Stimulated activated CD4-positive, alpha-beta T cell treated with anti-CD3 and anti-CD28 coated beads, Interleukin-2, amount 100 ng/mL, for 4 hours (primary cell): ENCODE measurements at regions not wholly inside any gene's neighbourhood (a gene's known extent, or its start where the extent isn't known, plus 50 kb on each side); places are given as distances from the start of the nearest gene placed in this dataset.

Experiments
- DNase-seq: peaks from one replicate; pipeline ENCODE4 v3.0.0-alpha.2; 2020; ENCODE audit warnings: low read depth

- no peak for DNase-seq
Observed at GRCh38 chr21:27694667-27695066, 727.8 kb upstream of the ADAMTS5 start.

DNA sequence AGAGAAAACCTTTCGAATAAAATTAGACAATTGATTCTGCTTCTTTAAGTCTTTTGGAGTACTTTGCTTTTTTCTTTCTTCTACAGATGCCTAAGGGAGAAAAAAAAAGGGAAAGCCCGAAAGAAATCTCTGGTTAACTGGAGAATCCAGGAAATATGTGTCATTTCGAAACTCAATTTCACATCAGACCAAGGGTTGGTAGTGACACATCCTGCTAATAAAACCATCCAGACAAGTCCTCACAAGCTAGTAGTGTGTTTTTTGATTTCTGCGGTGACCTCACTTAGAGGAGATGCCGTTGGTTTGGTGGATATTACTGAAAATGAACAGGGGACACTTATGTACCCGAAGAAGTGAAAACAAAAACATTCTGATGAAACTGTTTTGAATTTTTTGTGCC is 726.5 kb upstream of the ADAMTS5 start:
- DNase-seq, result no peak

DNA sequence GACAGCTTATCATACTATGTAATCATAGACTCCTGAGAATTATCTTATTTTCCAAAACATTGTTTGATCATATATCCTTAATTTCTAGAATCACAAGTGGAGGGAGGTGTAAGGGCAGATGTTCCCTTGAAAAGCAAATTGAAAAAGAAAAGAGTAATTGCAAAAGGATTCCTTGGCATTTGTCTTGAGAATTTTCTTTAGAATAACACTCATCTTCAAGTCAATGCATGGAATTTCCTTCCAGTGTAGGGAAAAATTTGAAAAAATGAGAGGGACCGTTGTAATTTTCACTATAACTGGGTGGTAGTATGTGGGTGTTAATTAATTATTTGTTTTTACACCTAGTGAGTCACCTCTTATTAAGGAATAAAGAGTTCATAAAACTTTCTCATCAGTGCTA is 724.6 kb upstream of the ADAMTS5 start:
- DNase-seq, result no peak

- DNase-seq, result no peak
Observed at GRCh38 chr21:27691006-27691405, 724.1 kb upstream of the ADAMTS5 start.

GRCh38 chr21:27690426-27690825 is 723.5 kb upstream of the ADAMTS5 start:
- no peak for DNase-seq

GRCh38 chr21:27688773-27689172 is 721.9 kb upstream of the ADAMTS5 start:
- DNase-seq, result no peak

GRCh38 chr21:27683292-27683691 is 716.4 kb upstream of the ADAMTS5 start:
- DNase-seq, result no peak

GRCh38 chr21:27681841-27682240 is 715.0 kb upstream of the ADAMTS5 start:
- DNase-seq, result no peak

- no peak for DNase-seq
Observed at GRCh38 chr21:27681038-27681437, 714.1 kb upstream of the ADAMTS5 start.

DNA sequence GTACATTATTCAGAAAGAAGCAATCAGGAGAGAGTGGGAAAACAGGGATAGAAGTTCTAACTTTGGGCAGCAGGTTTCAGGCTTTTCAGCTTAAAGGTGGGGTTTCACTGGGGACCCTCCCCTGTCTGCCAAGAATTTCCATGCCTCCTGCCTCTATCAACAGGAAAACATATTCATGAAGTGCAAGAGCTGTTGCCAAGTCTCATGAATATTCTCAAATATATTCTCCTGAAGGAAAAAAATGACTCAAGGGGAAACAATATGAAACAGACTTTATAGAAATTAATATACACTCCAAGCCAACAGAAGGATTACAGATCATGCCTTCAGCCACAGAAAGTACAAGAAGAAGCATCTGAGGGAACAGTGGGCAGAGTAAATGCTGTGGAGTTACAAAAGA is 713.3 kb upstream of the ADAMTS5 start:
- DNase-seq, result no peak

DNA sequence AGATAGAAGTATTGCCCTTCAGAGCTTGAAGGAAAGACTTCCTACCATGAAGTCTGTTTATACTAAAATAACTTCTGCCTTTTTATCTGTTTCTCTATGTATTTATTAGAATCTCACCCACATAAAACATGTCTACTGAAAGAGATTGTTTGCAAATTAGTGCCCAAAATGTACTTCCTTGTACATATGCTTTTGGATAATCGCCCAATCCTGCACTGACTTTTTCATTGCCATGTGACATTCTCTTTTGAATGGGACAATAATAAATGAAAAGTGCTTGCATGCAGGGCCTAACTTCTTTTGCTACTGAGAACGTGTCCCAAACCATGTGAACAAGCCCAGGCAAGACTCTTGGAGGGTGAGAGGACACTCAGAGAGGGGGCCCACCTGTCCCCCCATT is 711.6 kb upstream of the ADAMTS5 start:
- no peak for DNase-seq

- DNase-seq, result no peak
Observed at GRCh38 chr21:27677546-27677945, 710.7 kb upstream of the ADAMTS5 start.

DNA sequence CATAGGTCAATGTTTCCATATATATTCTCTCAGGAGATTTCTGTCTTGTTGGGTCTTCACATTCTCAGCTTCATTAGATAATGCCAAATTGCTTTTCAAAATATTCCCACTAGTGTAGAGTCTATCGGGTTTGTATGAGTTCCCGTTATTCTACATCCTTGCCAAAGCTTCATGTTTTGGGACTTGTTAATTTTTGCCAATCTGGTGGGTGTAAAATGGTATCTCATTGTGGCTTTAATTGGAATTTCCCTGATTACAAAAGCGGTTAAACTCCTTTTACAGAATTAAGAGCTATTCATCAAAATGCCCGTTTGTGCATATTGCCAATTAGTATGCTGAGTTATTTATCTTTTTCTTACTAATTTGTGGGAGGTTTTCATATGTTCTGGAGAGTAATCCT is 708.4 kb upstream of the ADAMTS5 start:
- no peak for DNase-seq

GRCh38 chr21:27674041-27674615 is 707.2 kb upstream of the ADAMTS5 start:
- DNase-seq, result no peak

DNA sequence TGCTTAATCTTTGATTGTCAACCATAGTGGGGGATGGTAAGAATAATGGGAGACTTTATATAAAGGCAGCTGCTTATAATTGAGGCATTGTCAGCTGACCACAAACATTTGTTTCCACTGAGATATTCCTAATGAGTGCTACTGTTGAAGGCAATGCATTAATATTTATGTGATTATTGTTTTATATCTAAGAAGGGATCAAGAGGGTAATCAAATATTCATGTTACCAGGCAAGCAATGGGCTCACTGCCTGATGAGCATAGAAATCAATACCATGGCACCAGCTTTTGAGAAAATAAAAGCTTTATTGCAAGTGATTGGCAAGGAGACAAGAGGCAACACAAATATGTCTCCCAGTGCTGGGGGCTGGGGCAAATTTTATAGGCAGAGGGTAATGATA is 706.7 kb upstream of the ADAMTS5 start:
- no peak for DNase-seq

DNA sequence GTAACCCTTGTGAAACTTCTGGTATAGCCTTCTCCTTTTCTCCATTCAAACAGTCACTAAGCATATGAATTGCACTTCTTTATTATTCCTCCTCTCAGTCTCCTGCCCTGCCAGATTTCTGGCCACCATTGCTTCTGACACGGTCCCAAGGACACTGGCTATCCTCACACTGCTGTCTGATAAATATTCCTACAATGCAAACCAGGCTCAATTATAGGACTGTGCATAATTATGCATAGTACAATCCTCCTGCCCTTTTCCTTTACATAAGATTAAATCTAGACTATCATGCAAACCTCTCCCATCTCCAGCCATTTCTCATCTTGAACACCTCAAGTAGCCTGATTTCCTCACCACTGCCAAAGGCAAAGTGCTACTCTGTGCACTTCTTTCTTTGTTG is 704.3 kb upstream of the ADAMTS5 start:
- no peak for DNase-seq

GRCh38 chr21:27653481-27653880 is 686.6 kb upstream of the ADAMTS5 start:
- DNase-seq, result no peak

DNA sequence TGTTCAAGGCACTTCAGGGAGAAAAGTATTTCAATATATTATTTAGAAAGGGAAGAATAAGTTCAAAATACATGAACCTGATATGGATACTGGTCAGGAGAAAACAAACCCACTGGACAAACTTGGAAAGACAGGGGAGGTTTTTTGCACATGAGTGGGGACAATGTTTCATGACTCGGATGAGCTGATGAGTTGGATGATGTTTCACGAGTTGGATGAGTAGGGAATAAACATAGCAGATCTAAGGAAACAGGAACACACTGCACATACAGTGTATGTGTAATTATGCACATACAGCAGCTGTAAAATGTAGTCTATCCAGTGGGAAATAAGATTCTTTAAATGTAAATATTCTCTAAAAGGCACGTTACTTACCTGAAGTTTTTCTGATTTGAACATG is 682.9 kb upstream of the ADAMTS5 start:
- no peak for DNase-seq

GRCh38 chr21:27649323-27649722 is 682.4 kb upstream of the ADAMTS5 start:
- DNase-seq, result no peak

GRCh38 chr21:27648560-27648959 is 681.7 kb upstream of the ADAMTS5 start:
- no peak for DNase-seq

DNA sequence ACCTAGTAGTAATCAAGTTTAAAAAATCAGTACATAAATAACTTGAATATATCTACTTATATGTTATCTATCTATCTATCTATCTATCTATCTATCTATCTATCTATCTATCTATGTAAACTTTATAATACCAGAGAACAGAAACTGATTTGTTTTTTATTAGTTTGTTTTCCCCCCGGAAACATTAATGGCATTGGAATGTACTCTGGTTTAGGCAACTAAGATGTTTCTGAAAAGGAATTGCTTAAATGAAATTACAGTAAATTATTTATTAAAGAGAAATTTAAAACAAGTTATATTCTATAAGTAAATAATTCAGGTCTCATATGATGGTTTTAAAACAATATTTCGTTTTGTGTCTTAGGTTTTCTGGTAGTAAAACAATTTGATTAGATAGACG is 681.0 kb upstream of the ADAMTS5 start:
- no peak for DNase-seq

DNA sequence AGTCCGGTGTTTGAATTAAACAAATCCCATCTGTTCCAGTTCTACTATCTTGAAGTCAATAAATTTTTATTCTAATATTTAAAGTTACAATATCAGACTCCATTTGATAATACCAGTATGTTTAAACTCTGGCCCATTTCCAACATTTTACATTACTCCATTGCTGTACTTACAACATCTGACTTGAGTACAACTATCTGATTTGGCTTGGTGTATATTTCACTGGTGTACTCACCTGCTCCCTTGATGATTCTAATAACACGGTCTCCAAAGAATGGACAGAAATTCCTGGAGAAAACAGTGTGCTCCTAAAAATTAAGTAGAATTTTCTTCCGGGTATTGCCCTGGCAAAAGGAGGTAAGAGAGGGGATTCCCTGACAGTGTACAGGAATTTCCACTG is 680.5 kb upstream of the ADAMTS5 start:
- DNase-seq, result no peak

- DNase-seq, result no peak
Observed at GRCh38 chr21:27646691-27647090, 679.8 kb upstream of the ADAMTS5 start.

GRCh38 chr21:27646056-27646455 is 679.2 kb upstream of the ADAMTS5 start:
- no peak for DNase-seq

- DNase-seq, result no peak
Observed at GRCh38 chr21:27645285-27645684, 678.4 kb upstream of the ADAMTS5 start.
